Mononuclear cell (primary cell): ENCODE measurements at regions not wholly inside any gene's neighbourhood (a gene's known extent, or its start where the extent isn't known, plus 50 kb on each side); places are given as distances from the start of the nearest gene placed in this dataset.

ENCODE experiments used
- H3K27me3 ChIP-seq: 2 replicates; pipeline ENCODE4 v1.6.0; 2011; ENCODE audit warnings: low read length, control low read depth; ENCODE audit not compliant: insufficient read depth
- H3K4me1 ChIP-seq: 2 replicates; pipeline ENCODE4 v1.5.1; 2011; ENCODE audit warnings: mild to moderate bottlenecking, low read length, control low read depth; ENCODE audit not compliant: insufficient read depth
- H3K4me3 ChIP-seq: 2 replicates; pipeline ENCODE4 v1.5.1; 2011; ENCODE audit warnings: mild to moderate bottlenecking, low read length, moderate library complexity
- H3K9me3 ChIP-seq: 2 replicates; pipeline ENCODE4 v1.5.1; 2011; ENCODE audit warnings: low read depth, mild to moderate bottlenecking, control low read depth, low read length

GRCh38 chr16:73853968-73854367 is 442.6 kb upstream of the PSMD7 start:
- Histone ChIP-seq H3K9me3 (no peaks in the 10 kb centered on the region), H3K4me3 (no peak overlapping the region), H3K27me3 (no peaks in the 10 kb centered on the region), H3K4me1 (no peaks in the 10 kb centered on the region)

DNA sequence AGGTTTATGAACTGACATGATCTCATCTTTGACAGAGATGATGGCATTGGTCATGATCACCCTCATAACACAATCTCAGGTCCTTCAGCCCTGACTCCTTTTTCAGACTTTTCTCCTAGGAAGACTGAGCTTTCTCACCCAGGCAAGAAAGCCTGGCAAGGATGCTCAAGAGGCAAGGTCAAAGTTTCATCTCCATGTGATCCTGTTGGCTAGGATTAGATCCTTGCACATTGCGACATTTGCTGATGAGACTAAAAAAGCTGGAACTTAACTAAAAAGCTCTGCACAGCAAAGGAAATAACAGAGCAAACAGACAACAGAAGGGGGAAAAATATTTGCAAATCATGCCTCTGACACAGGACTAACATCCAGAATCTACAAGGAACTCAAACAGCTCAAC is 444.1 kb upstream of the PSMD7 start:
- no peaks in the 10 kb centered on the region for H3K27me3 ChIP-seq
- H3K4me1 ChIP-seq = no peaks in the 10 kb centered on the region
- H3K4me3 ChIP-seq = no peak overlapping the region
- H3K9me3 ChIP-seq = no peaks in the 10 kb centered on the region

- H3K4me3 ChIP-seq = no peak overlapping the region
- no peaks in the 10 kb centered on the region for H3K9me3 ChIP-seq
- H3K4me1 ChIP-seq = no peaks in the 10 kb centered on the region
- no peaks in the 10 kb centered on the region for H3K27me3 ChIP-seq
These were observed 447.6 kb upstream of the PSMD7 start for GRCh38 chr16:73848993-73849392.

DNA sequence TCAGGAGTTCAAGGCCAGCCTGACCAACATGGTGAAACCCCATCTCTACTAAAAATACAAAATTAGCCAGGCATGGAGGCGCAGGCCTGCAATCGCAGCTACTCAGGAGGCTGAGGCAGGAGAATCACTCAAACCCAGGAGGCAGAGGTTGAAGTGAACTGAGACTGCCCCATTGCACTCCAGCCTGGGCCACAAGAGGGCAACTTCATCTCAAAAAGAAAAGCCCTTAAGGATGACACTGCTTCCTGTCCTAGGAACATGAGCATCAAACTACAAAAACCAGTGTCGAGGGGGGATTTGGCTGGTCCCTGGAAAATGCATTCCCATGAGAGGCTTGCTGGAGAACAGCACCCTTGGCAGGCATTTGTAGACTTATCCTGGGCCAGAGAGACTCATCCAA is 449.5 kb upstream of the PSMD7 start:
- H3K4me3 ChIP-seq = no peak overlapping the region
- H3K4me1 ChIP-seq = no peaks in the 10 kb centered on the region
- no peaks in the 10 kb centered on the region for H3K9me3 ChIP-seq
- no peaks in the 10 kb centered on the region for H3K27me3 ChIP-seq

DNA sequence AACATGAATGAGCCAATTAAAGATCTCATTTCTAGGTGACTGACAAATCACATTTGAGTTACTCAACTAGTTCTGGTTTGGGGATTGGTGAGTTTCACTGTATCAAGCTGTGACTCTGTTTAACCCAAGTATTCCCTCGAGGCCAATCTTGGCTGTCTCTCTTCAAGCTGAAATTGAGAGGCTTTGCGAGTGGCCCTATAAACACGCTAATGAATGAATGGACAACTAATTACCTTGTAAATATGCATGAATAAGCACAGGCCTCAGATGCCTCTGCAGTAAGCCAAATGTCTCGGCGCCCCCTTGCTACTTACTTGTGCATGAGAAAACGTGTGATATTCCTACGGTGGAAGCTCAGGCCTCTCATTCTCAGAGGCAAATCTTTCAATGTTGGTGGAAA is 450.3 kb upstream of the PSMD7 start:
- no peaks in the 10 kb centered on the region for H3K9me3 ChIP-seq
- H3K27me3 ChIP-seq = no peaks in the 10 kb centered on the region
- H3K4me1 ChIP-seq = no peaks in the 10 kb centered on the region
- H3K4me3 ChIP-seq = no peak overlapping the region

GRCh38 chr16:73846007-73846330 is 450.6 kb upstream of the PSMD7 start:
- Histone ChIP-seq H3K4me1 (no peaks in the 10 kb centered on the region), H3K4me3 (no peak overlapping the region), H3K27me3 (no peaks in the 10 kb centered on the region), H3K9me3 (no peaks in the 10 kb centered on the region)

DNA sequence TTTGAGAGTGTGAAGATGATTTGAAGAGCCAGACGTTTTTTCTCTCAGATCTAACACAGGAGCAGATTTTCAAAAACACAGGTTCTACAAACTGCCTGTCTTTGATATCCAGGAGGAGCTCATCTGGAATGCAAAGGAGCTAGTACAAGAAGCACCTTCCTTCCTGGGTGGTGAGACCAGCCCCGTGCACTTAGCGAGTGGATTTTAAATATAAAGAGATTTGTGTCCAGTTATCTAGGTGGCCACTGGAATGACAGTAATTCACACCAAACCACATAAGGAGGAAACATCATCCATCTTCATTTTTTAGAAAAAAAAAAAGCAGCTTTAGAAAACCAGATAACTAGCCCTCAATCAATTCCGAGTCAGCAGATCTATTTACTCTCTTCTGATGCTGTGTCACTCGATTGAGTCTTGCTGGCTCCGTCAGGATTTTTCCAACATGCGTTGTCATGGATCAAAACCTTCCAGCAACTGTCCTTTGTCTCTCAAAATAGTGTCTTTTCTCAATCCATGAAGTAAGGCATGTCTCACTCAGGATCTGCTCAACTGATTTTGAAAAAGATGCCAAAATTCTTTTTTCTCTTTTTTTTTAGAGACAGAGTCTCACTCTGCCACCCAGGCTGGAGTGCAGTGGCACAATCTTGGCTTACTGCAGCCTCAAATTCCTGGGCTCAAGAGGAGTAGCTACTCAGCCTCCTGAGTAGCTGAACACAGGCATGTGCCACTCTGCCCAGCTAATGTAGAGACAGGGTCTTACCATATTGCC is 451.2 kb upstream of the PSMD7 start:
- H3K4me3 ChIP-seq = no peak overlapping the region
- H3K27me3 ChIP-seq = no peaks in the 10 kb centered on the region
- no peaks in the 10 kb centered on the region for H3K4me1 ChIP-seq
- no peaks in the 10 kb centered on the region for H3K9me3 ChIP-seq

DNA sequence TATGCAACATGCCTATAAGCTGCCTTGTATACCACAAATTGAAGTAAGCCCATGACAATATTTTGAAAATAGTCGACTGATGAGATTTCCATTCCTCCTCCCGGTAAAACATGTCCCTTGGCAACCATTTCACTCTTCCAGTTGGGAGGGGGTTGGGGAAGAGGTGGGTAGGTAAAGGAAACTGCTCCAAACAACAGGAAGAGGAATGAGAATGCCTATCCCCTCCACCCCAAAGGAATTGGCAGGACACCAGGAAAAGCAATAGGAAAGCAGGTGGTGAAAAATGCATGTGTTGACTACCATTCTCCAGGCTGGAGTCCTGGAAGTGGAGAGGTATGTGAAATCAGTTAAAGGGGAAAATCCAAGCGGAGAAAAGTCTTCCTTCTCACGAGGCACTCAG is 455.9 kb upstream of the PSMD7 start:
- no peaks in the 10 kb centered on the region for H3K9me3 ChIP-seq
- no peak overlapping the region for H3K4me3 ChIP-seq
- no peaks in the 10 kb centered on the region for H3K4me1 ChIP-seq
- H3K27me3 ChIP-seq = no peaks in the 10 kb centered on the region

GRCh38 chr16:73831220-73831619 is 465.4 kb upstream of the PSMD7 start:
- Histone ChIP-seq H3K4me1 (no peaks in the 10 kb centered on the region), H3K4me3 (no peak overlapping the region), H3K27me3 (no peaks in the 10 kb centered on the region), H3K9me3 (no peaks in the 10 kb centered on the region)

DNA sequence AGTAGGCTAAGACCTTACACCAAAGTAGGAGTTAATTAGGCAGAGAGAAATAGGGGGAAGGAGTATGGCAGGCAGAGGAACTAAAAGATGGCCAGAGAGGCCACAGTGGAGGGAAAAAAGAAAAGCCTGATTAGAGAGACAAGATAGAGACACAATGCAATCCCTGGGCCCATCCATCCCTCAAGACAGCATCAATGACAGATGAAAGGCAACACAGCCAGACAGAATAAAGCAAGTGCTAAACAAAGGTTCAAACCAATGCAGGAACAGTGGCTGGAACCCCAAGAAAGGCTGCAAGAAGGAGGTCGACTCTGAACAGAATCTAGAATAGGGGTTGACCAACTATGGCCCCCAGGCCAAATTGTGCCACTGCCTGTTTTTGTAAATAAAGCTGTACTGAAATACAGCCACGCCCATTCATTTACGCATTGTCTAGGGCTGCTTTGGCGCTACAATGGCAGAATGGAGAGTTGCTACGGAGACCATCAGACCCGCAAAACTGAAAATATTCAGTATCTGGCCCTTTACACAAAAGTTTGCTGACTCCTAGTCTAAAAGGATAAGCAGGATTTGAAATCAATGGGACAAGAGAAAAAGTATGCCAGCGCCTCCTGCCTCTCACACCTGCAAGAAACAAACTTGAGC is 473.3 kb upstream of the PSMD7 start:
- H3K27me3 ChIP-seq = no peaks in the 10 kb centered on the region
- H3K4me3 ChIP-seq = no peak overlapping the region
- H3K9me3 ChIP-seq = no peaks in the 10 kb centered on the region
- H3K4me1 ChIP-seq = no peaks in the 10 kb centered on the region

DNA sequence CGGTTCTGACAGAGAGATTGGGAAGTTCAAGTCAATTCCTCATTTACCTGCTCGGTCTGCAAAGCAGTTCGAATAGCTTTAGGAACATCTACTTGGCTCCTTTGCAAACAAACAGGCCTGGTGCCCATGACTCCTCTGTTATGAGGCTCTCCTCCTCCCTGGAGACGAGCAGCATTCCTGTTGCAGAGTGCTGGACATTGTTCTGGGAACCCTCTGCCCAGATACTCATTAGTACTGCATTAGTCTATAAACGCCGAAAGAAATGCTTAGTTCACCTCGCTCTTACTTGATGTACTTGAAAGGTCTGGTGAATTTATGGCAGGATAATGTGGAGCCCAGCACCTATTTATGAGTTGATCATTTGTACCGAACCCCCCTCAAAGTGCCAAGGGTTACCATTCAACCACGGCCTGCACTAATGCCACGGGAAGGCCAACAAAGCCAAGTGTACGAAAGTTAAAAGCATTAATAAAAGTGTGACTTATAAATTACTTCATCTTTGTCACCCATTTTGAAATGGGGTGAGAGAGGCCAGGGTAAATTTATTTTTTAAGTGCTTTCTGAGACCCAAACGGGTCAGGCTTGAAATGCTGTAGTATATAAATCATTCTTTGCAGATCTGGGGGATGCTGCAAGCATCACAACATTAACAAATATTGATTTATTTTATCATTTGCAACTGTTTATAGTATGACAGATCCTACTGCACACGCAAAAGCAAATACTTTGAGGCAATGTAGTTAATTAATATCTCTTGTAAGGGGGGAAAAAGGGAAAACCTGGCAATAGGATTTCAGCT is 478.9 kb upstream of the PSMD7 start:
- H3K27me3 ChIP-seq = no peaks in the 10 kb centered on the region
- H3K4me3 ChIP-seq = no peak overlapping the region
- H3K4me1 ChIP-seq = no peaks in the 10 kb centered on the region
- H3K9me3 ChIP-seq = no peaks in the 10 kb centered on the region

DNA sequence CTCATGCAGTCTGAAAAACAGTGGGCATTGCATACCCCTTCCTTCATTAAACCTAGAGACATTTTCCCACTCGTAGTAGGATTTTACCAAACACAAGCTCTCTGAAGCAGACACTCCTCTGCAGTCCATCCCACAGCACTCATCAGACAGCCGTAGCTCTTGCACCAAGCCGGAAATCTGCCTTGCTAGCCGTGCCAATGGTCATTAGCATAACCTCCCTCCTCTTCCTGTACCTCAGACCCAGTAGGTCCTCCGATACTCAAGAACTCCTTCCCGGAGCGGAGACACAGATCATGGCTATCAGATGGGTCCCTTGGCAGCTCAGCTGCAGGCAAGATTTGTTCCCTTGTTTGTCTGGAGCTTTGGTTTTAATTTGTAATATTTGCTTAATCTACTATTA is 483.1 kb upstream of the PSMD7 start:
- no peaks in the 10 kb centered on the region for H3K9me3 ChIP-seq
- H3K27me3 ChIP-seq = no peaks in the 10 kb centered on the region
- no peak overlapping the region for H3K4me3 ChIP-seq
- no peaks in the 10 kb centered on the region for H3K4me1 ChIP-seq

DNA sequence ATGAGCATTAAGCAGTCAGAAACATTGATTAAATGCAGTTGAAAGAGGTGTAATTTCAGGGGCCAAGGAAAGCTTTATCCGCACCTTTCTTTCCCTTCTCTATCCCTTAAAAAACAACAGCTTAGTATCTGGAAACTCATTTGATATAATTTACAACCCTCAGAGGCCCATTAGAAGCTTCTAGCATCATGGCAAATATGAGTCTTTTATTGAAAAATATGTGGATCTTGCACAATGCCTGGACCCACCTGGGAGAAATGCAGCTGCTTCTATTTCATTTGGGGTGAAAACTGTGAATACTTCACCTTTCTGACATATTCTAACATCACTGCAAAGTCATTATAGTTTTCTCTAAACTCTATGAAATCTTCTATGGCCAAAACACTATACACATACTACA is 492.2 kb upstream of the PSMD7 start:
- Histone ChIP-seq H3K4me1 (no peaks in the 10 kb centered on the region), H3K9me3 (no peaks in the 10 kb centered on the region), H3K4me3 (no peak overlapping the region), H3K27me3 (no peaks in the 10 kb centered on the region)

DNA sequence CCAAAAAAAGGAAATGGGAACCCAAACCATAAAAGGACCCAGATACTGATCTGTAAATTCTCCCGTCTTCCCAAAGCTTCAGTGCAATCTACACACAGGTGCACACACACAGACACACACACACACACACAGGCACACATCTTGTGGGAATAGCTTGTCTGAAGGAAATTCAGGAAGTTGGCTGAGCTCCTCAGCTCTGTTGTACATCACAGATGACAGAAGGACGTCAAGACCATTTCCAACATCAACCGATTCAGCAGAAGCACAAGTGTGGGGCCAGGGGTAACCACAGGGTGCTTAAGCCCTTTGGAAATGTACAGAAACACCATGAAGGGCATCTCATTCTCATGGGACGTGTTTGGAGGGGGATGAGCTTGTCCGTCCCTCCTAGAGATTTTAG is 498.1 kb upstream of the PSMD7 start:
- no peaks in the 10 kb centered on the region for H3K9me3 ChIP-seq
- no peaks in the 10 kb centered on the region for H3K4me1 ChIP-seq
- H3K27me3 ChIP-seq = no peaks in the 10 kb centered on the region
- H3K4me3 ChIP-seq = no peak overlapping the region

DNA sequence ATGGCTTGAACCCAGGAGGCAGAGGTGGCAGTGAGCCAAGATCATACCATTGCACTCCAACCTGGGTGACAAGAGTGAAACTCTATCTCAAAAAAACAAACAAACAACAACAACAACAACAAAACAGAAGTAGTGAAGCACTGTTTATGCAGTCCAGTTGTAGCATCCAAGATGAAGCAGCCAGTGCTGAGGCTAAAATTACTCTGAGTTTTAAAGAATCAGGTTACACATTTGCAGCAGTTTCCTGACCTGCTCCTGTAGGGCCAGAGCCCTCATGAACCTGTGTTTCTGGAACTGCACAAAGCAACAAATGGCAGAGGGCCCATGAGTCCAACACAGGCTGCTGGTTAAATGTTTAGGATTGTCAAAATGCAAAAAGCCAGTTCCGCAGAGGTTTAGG is 499.5 kb upstream of the PSMD7 start:
- Histone ChIP-seq H3K4me3 (no peak overlapping the region), H3K4me1 (no peaks in the 10 kb centered on the region), H3K27me3 (no peaks in the 10 kb centered on the region), H3K9me3 (no peaks in the 10 kb centered on the region)
